Stimulated activated naive CD8-positive, alpha-beta T cell treated with anti-CD3 and anti-CD28 coated beads, Interleukin-15, amount 100 ng/mL, for 72 hours (primary cell): ENCODE measurements at regions not wholly inside any gene's neighbourhood (a gene's known extent, or its start where the extent isn't known, plus 50 kb on each side); places are given as distances from the start of the nearest gene placed in this dataset.

Experiments
- ATAC-seq: fragments of 150-1000 bp; cut with Tn5 transposase; 2 replicates; pipeline ENCODE4 v1.10.0; 2021; ENCODE audit warnings: mild to moderate bottlenecking, moderate library complexity
- DNase-seq, 2 donors: peaks; one replicate each; pipeline ENCODE4 v3.0.0; 2021 to 2022
- H3K27ac Mint-ChIP-seq, 2 donors: one replicate each; pipeline ENCODE4 v1.8.0; 2022; ENCODE audit warnings: mild to moderate bottlenecking in 2 of 2, mixed read lengths in 2 of 2, moderate library complexity in 2 of 2
- H3K27me3 Mint-ChIP-seq: one replicate; pipeline ENCODE4 v1.8.0; 2022; ENCODE audit warnings: mixed read lengths
- H3K4me1 Mint-ChIP-seq: one replicate; pipeline ENCODE4 v1.8.0; 2022; ENCODE audit warnings: mild to moderate bottlenecking, mixed read lengths
- H3K4me3 Mint-ChIP-seq, 2 donors: one replicate each; pipeline ENCODE4 v1.8.0; 2022; ENCODE audit warnings: mild to moderate bottlenecking in 2 of 2, mixed read lengths in 2 of 2, moderate library complexity in 1 of 2
- H3K9me3 Mint-ChIP-seq, 2 donors: one replicate each; pipeline ENCODE4 v1.8.0; 2022; ENCODE audit warnings: mixed read lengths in 2 of 2

DNA sequence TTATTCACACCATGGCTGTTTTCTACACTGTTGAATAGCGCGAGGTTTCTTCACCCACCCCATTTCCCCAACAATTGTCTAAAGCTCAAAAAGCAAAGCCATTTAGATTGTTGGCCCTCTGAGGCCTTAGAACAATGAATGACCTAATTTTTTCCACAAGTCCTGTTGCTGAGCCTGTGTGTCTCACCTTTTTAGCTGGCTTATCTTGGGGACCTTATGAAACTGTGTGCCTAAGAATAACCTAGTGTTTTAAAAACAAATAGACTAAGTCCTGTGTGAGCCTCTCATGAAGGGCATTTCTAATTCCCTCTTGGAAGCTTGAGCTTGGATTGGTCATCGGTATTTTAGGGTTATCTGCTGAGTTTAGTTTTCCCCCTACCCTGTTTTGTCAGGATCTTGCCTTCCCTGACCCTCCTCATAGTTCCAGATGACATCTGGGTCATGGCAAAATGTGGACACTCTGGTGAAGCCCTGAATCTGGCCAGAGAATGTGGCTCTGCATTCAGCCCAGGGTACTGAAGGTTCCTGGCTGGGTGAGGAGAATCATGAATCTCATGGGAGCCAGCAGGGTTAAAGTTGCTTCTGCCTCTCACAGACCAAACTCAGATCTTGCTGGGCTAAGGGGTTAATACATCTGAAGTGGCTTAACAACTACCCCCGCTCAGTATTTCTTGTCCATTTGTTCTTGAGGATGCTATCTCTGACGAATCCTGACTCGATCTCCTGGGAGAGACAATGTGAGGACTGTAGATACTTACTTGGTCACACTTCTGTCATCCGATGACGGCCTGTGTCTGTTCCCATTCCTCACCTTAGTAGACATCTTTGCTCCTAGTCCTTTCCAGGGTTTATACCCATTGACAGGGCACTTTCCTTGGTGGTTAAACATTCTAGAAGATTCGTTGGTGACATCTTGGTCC lies 104.2 kb upstream of the MAP4K3 start:
- Mint-ChIP-seq H3K4me1 (peaks cover 19% of the 10 kb centered on the region), H3K27me3 (no peaks in the 10 kb centered on the region), H3K9me3 (no peaks in the 10 kb centered on the region), H3K4me3 (no peak overlapping the region), H3K27ac (no peak overlapping the region)
- no peak for DNase-seq
- ATAC-seq = no peak

GRCh38 chr2:39542523-39542922 lies 105.4 kb upstream of the MAP4K3 start:
- Mint-ChIP-seq H3K27me3 (no peaks in the 10 kb centered on the region), H3K27ac (no peak overlapping the region), H3K4me1 (peaks cover 11% of the 10 kb centered on the region), H3K9me3 (no peaks in the 10 kb centered on the region), H3K4me3 (no peak overlapping the region)
- ATAC-seq (no peak), DNase-seq (no peak)

DNA sequence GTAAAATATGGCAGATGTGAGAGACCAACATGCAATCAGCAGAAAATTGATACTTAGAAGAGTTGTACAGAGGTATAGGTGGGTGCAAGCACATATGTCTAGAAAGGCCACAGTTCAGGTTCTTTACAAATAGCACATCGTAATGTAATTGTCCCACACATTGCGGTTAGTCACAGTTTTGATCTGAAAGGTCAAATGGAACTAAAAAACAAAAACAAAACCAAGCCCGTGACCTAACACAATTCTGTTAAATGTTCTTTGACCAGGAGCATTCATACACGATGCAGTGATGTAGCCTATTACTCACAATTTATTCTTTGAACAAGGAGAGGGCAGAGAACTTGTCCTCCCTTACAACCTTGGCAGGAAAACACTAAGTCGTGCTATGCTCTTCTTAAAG lies 108.9 kb upstream of the MAP4K3 start:
- no peak overlapping the region for H3K27ac Mint-ChIP-seq
- ATAC-seq (no peak), DNase-seq (no peak)
- H3K4me3 Mint-ChIP-seq = no peak overlapping the region
- H3K27me3 Mint-ChIP-seq = no peaks in the 10 kb centered on the region
- peaks cover 4% of the 10 kb centered on the region for H3K4me1 Mint-ChIP-seq
- H3K9me3 Mint-ChIP-seq = no peaks in the 10 kb centered on the region

GRCh38 chr2:39546409-39546808 lies 109.3 kb upstream of the MAP4K3 start:
- no peaks in the 10 kb centered on the region for H3K27me3 Mint-ChIP-seq

GRCh38 chr2:39546937-39547336 lies 109.9 kb upstream of the MAP4K3 start:
- Mint-ChIP-seq H3K9me3 (no peaks in the 10 kb centered on the region), H3K27ac (no peak overlapping the region), H3K4me3 (no peak overlapping the region), H3K27me3 (no peaks in the 10 kb centered on the region), H3K4me1 (no peaks in the 10 kb centered on the region)
- ATAC-seq (no peak), DNase-seq (no peak)

More at GRCh38 chr2:39546409-39546808, 109.3 kb upstream of the MAP4K3 start:
- Mint-ChIP-seq H3K9me3 (no peaks in the 10 kb centered on the region), H3K4me3 (no peak overlapping the region), H3K4me1 (no peaks in the 10 kb centered on the region), H3K27ac (no peak overlapping the region)
- ATAC-seq = no peak
- no peak for DNase-seq

- H3K27ac Mint-ChIP-seq = no peak overlapping the region
- no peak overlapping the region for H3K4me3 Mint-ChIP-seq
- H3K4me1 Mint-ChIP-seq = no peaks in the 10 kb centered on the region
- ATAC-seq = no peak
- no peak for DNase-seq
- no peaks in the 10 kb centered on the region for H3K9me3 Mint-ChIP-seq
- H3K27me3 Mint-ChIP-seq = no peaks in the 10 kb centered on the region
These were observed 111.0 kb upstream of the MAP4K3 start for GRCh38 chr2:39547811-39548719.

- no peak overlapping the region for H3K27ac Mint-ChIP-seq
- no peaks in the 10 kb centered on the region for H3K4me1 Mint-ChIP-seq
- no peaks in the 10 kb centered on the region for H3K9me3 Mint-ChIP-seq
- H3K27me3 Mint-ChIP-seq = no peaks in the 10 kb centered on the region
- DNase-seq = no peak
- no peak for ATAC-seq
- no peak overlapping the region for H3K4me3 Mint-ChIP-seq
These were observed 111.9 kb upstream of the MAP4K3 start for GRCh38 chr2:39549000-39549399.

DNA sequence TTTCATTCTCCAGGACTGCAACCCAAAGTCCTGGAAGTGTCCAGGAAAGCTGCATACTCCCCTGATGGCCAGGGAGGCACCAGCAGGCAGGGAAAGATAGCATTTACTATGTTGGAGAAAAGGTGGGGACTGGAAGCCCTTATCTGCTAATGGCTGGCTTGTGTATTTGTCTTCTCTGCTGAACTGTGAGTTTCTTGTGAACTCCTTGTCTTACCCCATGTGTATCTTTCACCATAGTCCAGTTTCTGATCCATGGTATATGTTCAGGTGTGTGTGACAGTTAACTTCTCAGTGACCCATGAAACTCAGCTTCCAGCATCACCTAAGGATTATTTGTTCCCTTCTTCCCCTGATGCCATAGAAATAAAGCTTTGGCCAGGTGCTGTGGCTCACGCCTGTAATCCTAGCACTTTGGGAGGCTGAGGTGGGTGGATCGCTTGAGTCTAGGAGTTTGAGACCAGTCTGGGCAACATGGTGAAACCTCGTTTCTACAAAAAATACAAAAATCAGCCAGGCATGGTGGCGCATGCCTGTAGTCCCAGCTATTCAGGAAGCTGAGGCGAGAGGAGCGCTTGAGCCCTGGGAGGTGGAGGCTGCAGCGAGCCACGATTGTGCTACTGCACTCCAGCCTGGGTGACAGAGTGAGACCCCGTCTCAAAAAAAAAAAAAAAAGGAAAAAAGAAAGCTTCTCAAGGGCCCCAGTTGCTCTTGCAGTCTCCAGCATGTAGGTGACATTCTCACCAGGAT lies 112.8 kb upstream of the MAP4K3 start:
- H3K9me3 Mint-ChIP-seq = no peaks in the 10 kb centered on the region
- H3K4me1 Mint-ChIP-seq = no peaks in the 10 kb centered on the region
- no peak for DNase-seq
- H3K4me3 Mint-ChIP-seq = no peak overlapping the region
- no peak for ATAC-seq
- H3K27ac Mint-ChIP-seq = peak overlapping the region in 1 of 2 donors; percentile 1
- H3K27me3 Mint-ChIP-seq = no peaks in the 10 kb centered on the region

- Mint-ChIP-seq H3K4me1 (no peaks in the 10 kb centered on the region), H3K4me3 (no peak overlapping the region), H3K27ac (peak overlapping the region in 1 of 2 donors; percentile 17), H3K27me3 (no peaks in the 10 kb centered on the region), H3K9me3 (no peaks in the 10 kb centered on the region)
- DNase-seq (no peak), ATAC-seq (no peak)
These were observed 113.7 kb upstream of the MAP4K3 start for GRCh38 chr2:39550701-39551285.

- ATAC-seq = no peak
- H3K27ac Mint-ChIP-seq = no peak overlapping the region
- DNase-seq = no peak
- H3K9me3 Mint-ChIP-seq = peaks cover 17 to 21% of the 10 kb centered on the region in 2 donors
- H3K27me3 Mint-ChIP-seq = no peaks in the 10 kb centered on the region
- no peak overlapping the region for H3K4me3 Mint-ChIP-seq
- no peaks in the 10 kb centered on the region for H3K4me1 Mint-ChIP-seq
These were observed 106.8 kb upstream of the TMEM178A start for GRCh38 chr2:39558906-39559305.

DNA sequence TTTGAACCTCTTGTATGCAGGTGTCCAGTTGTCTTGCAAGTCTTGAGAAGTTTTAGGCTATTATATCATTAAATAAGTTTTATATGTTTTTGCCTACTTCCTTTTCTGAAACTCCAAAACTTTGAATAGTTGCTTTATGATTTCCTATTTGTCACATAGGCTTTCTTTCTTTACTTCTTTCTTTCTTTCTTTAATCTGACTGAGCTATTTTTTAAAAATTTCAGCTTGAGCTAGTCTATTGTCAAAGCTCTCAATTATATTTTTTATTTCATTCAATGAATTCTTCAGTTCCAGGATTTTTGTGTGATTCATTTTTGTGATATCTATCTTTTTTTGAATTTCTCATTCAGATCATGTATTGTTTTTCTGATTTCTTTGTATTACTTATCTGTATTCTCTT lies 102.1 kb upstream of the TMEM178A start:
- no peak overlapping the region for H3K4me3 Mint-ChIP-seq
- H3K9me3 Mint-ChIP-seq = peaks cover 25 to 34% of the 10 kb centered on the region in 2 donors
- no peaks in the 10 kb centered on the region for H3K27me3 Mint-ChIP-seq
- DNase-seq (no peak), ATAC-seq (no peak)
- H3K4me1 Mint-ChIP-seq = no peaks in the 10 kb centered on the region
- H3K27ac Mint-ChIP-seq = no peak overlapping the region

- DNase-seq (no peak), ATAC-seq (no peak)
- Mint-ChIP-seq H3K4me3 (no peak overlapping the region), H3K9me3 (peaks cover 20 to 27% of the 10 kb centered on the region in 2 donors), H3K4me1 (no peaks in the 10 kb centered on the region), H3K27ac (no peak overlapping the region), H3K27me3 (no peaks in the 10 kb centered on the region)
These were observed 98.2 kb upstream of the TMEM178A start for GRCh38 chr2:39567507-39567906.

DNA sequence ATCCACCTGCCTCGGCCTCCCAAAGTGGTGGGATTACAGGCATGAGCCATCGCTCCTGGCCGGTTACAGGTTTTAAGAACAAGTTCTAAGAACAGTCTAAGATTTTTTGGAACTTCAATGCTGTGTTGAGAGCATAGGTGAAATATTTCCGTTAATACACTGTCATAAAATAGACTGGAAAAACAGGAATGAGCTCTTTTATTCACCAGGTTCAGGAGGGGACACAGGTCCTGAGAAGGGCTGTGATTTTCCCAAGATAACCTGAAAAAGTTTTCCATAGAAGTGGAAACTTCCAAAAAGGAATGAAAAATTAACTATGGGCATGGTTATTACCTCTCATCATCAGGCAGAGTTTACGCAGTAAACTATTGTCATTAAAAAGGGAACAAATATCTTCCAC lies 97.6 kb upstream of the TMEM178A start:
- H3K27me3 Mint-ChIP-seq = no peaks in the 10 kb centered on the region
- H3K4me3 Mint-ChIP-seq = no peak overlapping the region
- no peaks in the 10 kb centered on the region for H3K4me1 Mint-ChIP-seq
- H3K9me3 Mint-ChIP-seq = peaks cover 15 to 21% of the 10 kb centered on the region in 2 donors
- no peak overlapping the region for H3K27ac Mint-ChIP-seq
- DNase-seq (no peak), ATAC-seq (no peak)

- Mint-ChIP-seq H3K27ac (no peak overlapping the region), H3K27me3 (no peaks in the 10 kb centered on the region), H3K4me3 (no peak overlapping the region), H3K9me3 (peaks cover 11 to 16% of the 10 kb centered on the region in 2 donors), H3K4me1 (no peaks in the 10 kb centered on the region)
- no peak for DNase-seq
- ATAC-seq = no peak
These were observed 97.1 kb upstream of the TMEM178A start for GRCh38 chr2:39568561-39569006.

GRCh38 chr2:39570130-39570555 lies 95.6 kb upstream of the TMEM178A start:
- Mint-ChIP-seq H3K4me3 (no peak overlapping the region), H3K27ac (no peak overlapping the region), H3K9me3 (peaks cover under 1 to 4% of the 10 kb centered on the region in 2 donors), H3K27me3 (no peaks in the 10 kb centered on the region), H3K4me1 (no peaks in the 10 kb centered on the region)
- DNase-seq (no peak), ATAC-seq (no peak)
